Kidney epithelial cell (primary cell): ENCODE measurements at regions not wholly inside any gene's neighbourhood (a gene's known extent, or its start where the extent isn't known, plus 50 kb on each side); places are given as distances from the start of the nearest gene placed in this dataset.

ENCODE experiments used
- DNase-seq: peaks from one replicate; pipeline ENCODE4 v3.0.0-alpha.2; 2010; ENCODE audit warnings: low read depth
- H3K27me3 ChIP-seq: 2 replicates; pipeline ENCODE4 v1.6.0; 2011; ENCODE audit warnings: low read length; ENCODE audit not compliant: control insufficient read depth, insufficient read depth
- H3K36me3 ChIP-seq: 2 replicates; pipeline ENCODE4 v1.5.1; 2011; ENCODE audit warnings: low read length; ENCODE audit not compliant: control insufficient read depth, insufficient read depth
- H3K4me3 ChIP-seq: 2 replicates; pipeline ENCODE4 v1.5.1; 2011; ENCODE audit warnings: low read depth, mild to moderate bottlenecking, control low read depth, low read length
- TF ChIP-seq, protein P1 (sequence below): IDR thresholded peaks from 2 replicates; pipeline ENCODE4 v1.5.1; 2011; ENCODE audit warnings: mild to moderate bottlenecking, moderate library complexity, low read length, control low read depth, inconsistent platforms; ENCODE audit not compliant: insufficient read depth, poor library complexity, severe bottlenecking

- Histone ChIP-seq H3K36me3 (no peaks in the 10 kb centered on the region), H3K27me3 (no peaks in the 10 kb centered on the region), H3K4me3 (no peak overlapping the region)
- no peak for DNase-seq
- TF ChIP-seq, protein P1, sequence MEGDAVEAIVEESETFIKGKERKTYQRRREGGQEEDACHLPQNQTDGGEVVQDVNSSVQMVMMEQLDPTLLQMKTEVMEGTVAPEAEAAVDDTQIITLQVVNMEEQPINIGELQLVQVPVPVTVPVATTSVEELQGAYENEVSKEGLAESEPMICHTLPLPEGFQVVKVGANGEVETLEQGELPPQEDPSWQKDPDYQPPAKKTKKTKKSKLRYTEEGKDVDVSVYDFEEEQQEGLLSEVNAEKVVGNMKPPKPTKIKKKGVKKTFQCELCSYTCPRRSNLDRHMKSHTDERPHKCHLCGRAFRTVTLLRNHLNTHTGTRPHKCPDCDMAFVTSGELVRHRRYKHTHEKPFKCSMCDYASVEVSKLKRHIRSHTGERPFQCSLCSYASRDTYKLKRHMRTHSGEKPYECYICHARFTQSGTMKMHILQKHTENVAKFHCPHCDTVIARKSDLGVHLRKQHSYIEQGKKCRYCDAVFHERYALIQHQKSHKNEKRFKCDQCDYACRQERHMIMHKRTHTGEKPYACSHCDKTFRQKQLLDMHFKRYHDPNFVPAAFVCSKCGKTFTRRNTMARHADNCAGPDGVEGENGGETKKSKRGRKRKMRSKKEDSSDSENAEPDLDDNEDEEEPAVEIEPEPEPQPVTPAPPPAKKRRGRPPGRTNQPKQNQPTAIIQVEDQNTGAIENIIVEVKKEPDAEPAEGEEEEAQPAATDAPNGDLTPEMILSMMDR, result no peak
These were observed 199.1 kb upstream of the CXorf66 start for GRCh38 chrX:140164391-140164790.

- Histone ChIP-seq H3K4me3 (no peak overlapping the region), H3K36me3 (no peaks in the 10 kb centered on the region), H3K27me3 (no peaks in the 10 kb centered on the region)
- no peak for DNase-seq
- TF ChIP-seq, protein P1, result no peak
These were observed 198.2 kb upstream of the CXorf66 start for GRCh38 chrX:140163371-140164159.

DNA sequence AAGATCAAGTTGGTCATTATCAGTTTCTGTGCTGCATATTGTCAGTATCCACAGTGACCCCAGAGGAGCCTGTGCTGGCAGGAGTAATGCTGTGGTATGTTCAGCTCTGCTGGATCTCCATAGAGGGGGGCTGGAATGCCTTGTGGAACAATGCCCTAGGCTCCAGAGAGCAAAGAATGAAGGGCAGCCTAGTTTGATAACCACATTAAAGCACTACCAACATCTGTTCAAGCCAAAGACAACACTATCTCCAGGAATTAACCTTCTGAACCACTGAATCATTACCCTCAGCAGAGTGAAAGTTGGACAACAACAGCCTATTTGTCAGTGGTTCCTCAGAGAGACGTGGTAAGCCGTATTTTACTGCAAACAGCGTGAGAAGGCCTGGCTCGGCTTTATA lies 192.3 kb upstream of the CXorf66 start:
- DNase-seq, result peak; percentile 63
- TF ChIP-seq, protein P1, result no peak
- Histone ChIP-seq H3K27me3 (no peaks in the 10 kb centered on the region), H3K36me3 (no peaks in the 10 kb centered on the region), H3K4me3 (no peak overlapping the region)

DNA sequence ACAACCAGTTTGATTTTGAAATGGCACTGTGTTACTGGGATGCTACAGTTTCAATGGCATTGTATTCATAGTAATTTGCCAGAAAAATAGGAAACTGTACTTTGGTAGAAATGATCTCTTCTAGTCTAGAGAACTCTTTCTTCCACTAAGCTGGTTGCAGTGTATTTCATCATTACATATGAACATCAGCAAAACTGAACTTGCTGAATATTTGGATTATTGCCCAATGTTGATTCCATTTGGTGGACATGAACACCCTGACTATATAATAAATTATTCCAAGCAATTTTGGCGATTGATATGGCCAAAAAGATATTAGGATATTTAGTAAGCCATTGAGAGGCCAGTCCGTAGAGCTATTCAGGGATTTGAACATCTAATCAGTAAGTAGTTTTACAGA lies 191.8 kb upstream of the CXorf66 start:
- no peak overlapping the region for H3K4me3 ChIP-seq
- TF ChIP-seq, protein P1, result no peak
- H3K36me3 ChIP-seq, result no peaks in the 10 kb centered on the region
- no peak for DNase-seq
- H3K27me3 ChIP-seq, result no peaks in the 10 kb centered on the region

GRCh38 chrX:140151316-140151715 lies 186.0 kb upstream of the CXorf66 start:
- no peak for DNase-seq
- no peak overlapping the region for H3K4me3 ChIP-seq
- TF ChIP-seq, protein P1, result no peak
- H3K27me3 ChIP-seq, result no peaks in the 10 kb centered on the region
- no peaks in the 10 kb centered on the region for H3K36me3 ChIP-seq

DNA sequence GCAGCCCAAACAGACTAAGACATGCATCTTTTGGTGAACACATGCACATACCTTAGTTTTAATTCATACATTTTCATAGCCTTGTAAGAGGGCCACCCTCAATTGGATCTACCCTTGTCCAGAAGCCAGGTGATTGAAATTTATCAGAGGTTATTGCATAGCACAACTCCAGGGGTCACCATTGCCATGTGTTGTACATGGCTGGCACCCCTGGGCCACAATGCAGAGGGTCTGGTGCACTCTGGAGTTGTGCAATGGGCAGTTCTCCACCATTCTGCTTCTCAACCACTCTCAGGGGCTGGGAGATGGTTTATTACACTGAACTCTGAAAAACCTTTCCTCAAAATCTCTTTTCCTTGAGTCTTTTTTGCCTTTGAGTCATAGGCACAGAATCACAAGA lies 184.4 kb upstream of the CXorf66 start:
- H3K27me3 ChIP-seq, result no peaks in the 10 kb centered on the region
- no peak for DNase-seq
- TF ChIP-seq, protein P1, result no peak
- no peaks in the 10 kb centered on the region for H3K36me3 ChIP-seq
- no peak overlapping the region for H3K4me3 ChIP-seq
